ENCODE measurements at regions not wholly inside any gene's neighbourhood (a gene's known extent, or its start where the extent isn't known, plus 50 kb on each side); places are given as distances from the start of the nearest gene placed in this dataset.

GRCh38 chr6:160831739-160832138 lies 129.7 kb downstream of the PLG start:
- no peak for DNase-seq (ENCODE audit: extremely low spot score, unreplicated experiment)
- TF ChIP-seq CTCF (conservative IDR thresholded peaks at IDR 0.05) = no peak
- Mint-ChIP-seq H3K4me3 (no peak overlapping the region), H3K27ac (no peak overlapping the region), H3K36me3 (no peaks in the 10 kb centered on the region), H3K27me3 (no peaks in the 10 kb centered on the region), H3K9me3 (no peaks in the 10 kb centered on the region), H3K4me1 (ENCODE audit: unreplicated experiment) (no peaks in the 10 kb centered on the region)

GRCh38 chr6:160832422-160832821 lies 130.4 kb downstream of the PLG start:
- Mint-ChIP-seq H3K4me3 (no peak overlapping the region), H3K4me1 (ENCODE audit: unreplicated experiment) (no peaks in the 10 kb centered on the region), H3K9me3 (no peaks in the 10 kb centered on the region), H3K36me3 (no peaks in the 10 kb centered on the region), H3K27ac (no peak overlapping the region), H3K27me3 (no peaks in the 10 kb centered on the region)
- TF ChIP-seq CTCF (conservative IDR thresholded peaks at IDR 0.05) = no peak
- no peak for DNase-seq (ENCODE audit: extremely low spot score, unreplicated experiment)

GRCh38 chr6:160837146-160837545 lies 135.1 kb downstream of the PLG start:
- H3K36me3 Mint-ChIP-seq = no peaks in the 10 kb centered on the region
- no peak for TF ChIP-seq CTCF (conservative IDR thresholded peaks at IDR 0.05)
- H3K4me1 Mint-ChIP-seq (ENCODE audit: unreplicated experiment) = no peaks in the 10 kb centered on the region
- no peaks in the 10 kb centered on the region for H3K27me3 Mint-ChIP-seq
- no peak overlapping the region for H3K27ac Mint-ChIP-seq
- H3K4me3 Mint-ChIP-seq = no peak overlapping the region
- H3K9me3 Mint-ChIP-seq = no peaks in the 10 kb centered on the region
- DNase-seq (ENCODE audit: extremely low spot score, unreplicated experiment) = no peak

- no peak for DNase-seq (ENCODE audit: extremely low spot score, unreplicated experiment)
- Mint-ChIP-seq H3K36me3 (no peaks in the 10 kb centered on the region), H3K4me3 (no peak overlapping the region), H3K4me1 (ENCODE audit: unreplicated experiment) (no peaks in the 10 kb centered on the region), H3K27me3 (no peaks in the 10 kb centered on the region), H3K9me3 (no peaks in the 10 kb centered on the region), H3K27ac (no peak overlapping the region)
- TF ChIP-seq CTCF (conservative IDR thresholded peaks at IDR 0.05) = no peak
Measured at GRCh38 chr6:160851031-160851430, 140.5 kb upstream of the MAP3K4 start.

- Mint-ChIP-seq H3K27me3 (no peaks in the 10 kb centered on the region), H3K4me1 (ENCODE audit: unreplicated experiment) (no peaks in the 10 kb centered on the region), H3K4me3 (no peak overlapping the region), H3K9me3 (no peaks in the 10 kb centered on the region), H3K36me3 (no peaks in the 10 kb centered on the region), H3K27ac (no peak overlapping the region)
- TF ChIP-seq CTCF (conservative IDR thresholded peaks at IDR 0.05) = no peak
- DNase-seq (ENCODE audit: extremely low spot score, unreplicated experiment) = no peak
Measured at GRCh38 chr6:160853946-160854345, 137.6 kb upstream of the MAP3K4 start.

- H3K36me3 Mint-ChIP-seq = no peaks in the 10 kb centered on the region
- DNase-seq (ENCODE audit: extremely low spot score, unreplicated experiment) = no peak
- H3K4me3 Mint-ChIP-seq = no peak overlapping the region
- H3K27ac Mint-ChIP-seq = no peak overlapping the region
- no peak for TF ChIP-seq CTCF (conservative IDR thresholded peaks at IDR 0.05)
- H3K27me3 Mint-ChIP-seq = no peaks in the 10 kb centered on the region
- H3K4me1 Mint-ChIP-seq (ENCODE audit: unreplicated experiment) = no peaks in the 10 kb centered on the region
- H3K9me3 Mint-ChIP-seq = no peaks in the 10 kb centered on the region
Measured at GRCh38 chr6:160858886-160859285, 132.7 kb upstream of the MAP3K4 start.
